Transverse colon (tissue), 4 donors: ENCODE measurements at regions not wholly inside any gene's neighbourhood (a gene's known extent, or its start where the extent isn't known, plus 50 kb on each side); places are given as distances from the start of the nearest gene placed in this dataset.

Experiments used
- DNase-seq: peaks from one replicate; pipeline ENCODE4 v3.0.0-alpha.2; 2019
- H3K27ac ChIP-seq, 4 donors: fragments of 200-600 bp; sonication (generic); 2 replicates each; pipeline ENCODE4 v1.5.1; 2016 to 2018; ENCODE audit warnings: inconsistent platforms in 4 of 4
- H3K27me3 ChIP-seq: fragments of 200-600 bp; sonication (generic); 2 replicates; pipeline ENCODE4 v1.5.1; 2017; ENCODE audit warnings: inconsistent platforms
- H3K36me3 ChIP-seq, 4 donors: fragments of 200-600 bp; sonication (generic); 2 replicates each; pipeline ENCODE4 v1.5.1; 2017 to 2019; ENCODE audit warnings: inconsistent platforms in 4 of 4
- H3K4me1 ChIP-seq, 4 donors: fragments of 200-600 bp; sonication (generic); 2 replicates each; pipeline ENCODE4 v1.5.1; 2017 to 2020; ENCODE audit warnings: inconsistent platforms in 4 of 4
- H3K4me3 ChIP-seq, 4 donors: fragments of 200-600 bp; sonication (generic); 1 replicate in 1 of 4; 2 replicates in 3 of 4; pipeline versions ENCODE4 v1.5.1 to v1.6.1; 2017 to 2019; ENCODE audit warnings: inconsistent platforms in 4 of 4
- H3K9me3 ChIP-seq, 2 donors: fragments of 200-600 bp; sonication (generic); 2 replicates each; pipeline ENCODE4 v1.5.1; 2017 to 2019; ENCODE audit warnings: inconsistent platforms in 2 of 2
- EP300 ChIP-seq: sonication (generic); formaldehyde crosslinking; IDR thresholded peaks from one replicate; pipeline ENCODE4 v1.6.1; 2017; ENCODE audit warnings: antibody characterized with exemption, low read depth
- POLR2A ChIP-seq: fragments of 450-650 bp; IDR thresholded peaks from one replicate; pipeline ENCODE4 v1.6.1; 2016; ENCODE audit warnings: antibody characterized with exemption, mild to moderate bottlenecking, moderate library complexity
- POLR2AphosphoS5 ChIP-seq, 3 donors: sonication (generic); formaldehyde crosslinking; IDR thresholded peaks; one replicate each; pipeline ENCODE4 v1.6.1; 2016; ENCODE audit warnings: antibody characterized with exemption in 3 of 3
- WGBS, 2 donors: methylation state at CpG; one replicate each; pipeline ENCODE4 v1.1.5; 2018; ENCODE audit warnings: low coverage in 1 of 2; 5-methylcytosine and 5-hydroxymethylcytosine counted together
- in situ Hi-C, 4 donors: fragments of 200-750 bp; cut with MboI; loops; one replicate each; pipeline versions ENCODE4 v1.15.0 to v1.15.1; 2017; ENCODE audit warnings: low sequenced_read_pairs in 3 of 4, low pct_ligation_motif_present in 1 of 4, low pct_unique_long_range_greater_than_20kb in 1 of 4
- intact Hi-C: fragments of 100-400 bp; cut with DNase I; formaldehyde crosslinking; loops from one replicate; pipeline ENCODE4 v1.15.1; 2023; ENCODE audit warnings: low total_unique reads
- TF ChIP-seq, protein P1 (sequence below), 5 experiments: fragments of 200-600 bp in 3 of 5; fragments of 450-650 bp in 2 of 5; sonication (generic) in 3 of 5; IDR thresholded peaks; 1 replicate in 2 of 5; 2 replicates in 3 of 5; pipeline ENCODE4 v1.5.1; 2016 to 2017; ENCODE audit warnings: antibody characterized with exemption in 5 of 5, inconsistent platforms in 3 of 5, mild to moderate bottlenecking in 2 of 5, moderate library complexity in 1 of 5

GRCh38 chr1:232186931-232187330 is 443.0 kb downstream of the SIPA1L2 start:
- Histone ChIP-seq H3K4me3 (no peak overlapping the region), H3K9me3 (no peaks in the 10 kb centered on the region), H3K27ac (no peak overlapping the region), H3K4me1 (no peaks in the 10 kb centered on the region), H3K36me3 (no peaks in the 10 kb centered on the region), H3K27me3 (no peaks in the 10 kb centered on the region)
- DNase-seq = no peak
- 73 to 85% methylated on average over 3 of the region's 3 CpGs for WGBS, 2 donors
- in situ Hi-C loops = no loop called here
- intact Hi-C loops = no loop called here
- TF ChIP-seq POLR2AphosphoS5 (IDR thresholded peaks at IDR 0.05) = no peak

GRCh38 chr1:232184561-232185530 is 445.1 kb downstream of the SIPA1L2 start:
- in situ Hi-C loops = no loop called here
- Histone ChIP-seq H3K36me3 (no peaks in the 10 kb centered on the region), H3K27me3 (no peaks in the 10 kb centered on the region), H3K4me3 (no peak overlapping the region), H3K27ac (no peak overlapping the region), H3K9me3 (no peaks in the 10 kb centered on the region), H3K4me1 (no peaks in the 10 kb centered on the region)
- TF ChIP-seq POLR2A (no peak), POLR2AphosphoS5 (IDR thresholded peaks at IDR 0.05) (no peak), EP300 (no peak)
- TF ChIP-seq, protein P1, sequence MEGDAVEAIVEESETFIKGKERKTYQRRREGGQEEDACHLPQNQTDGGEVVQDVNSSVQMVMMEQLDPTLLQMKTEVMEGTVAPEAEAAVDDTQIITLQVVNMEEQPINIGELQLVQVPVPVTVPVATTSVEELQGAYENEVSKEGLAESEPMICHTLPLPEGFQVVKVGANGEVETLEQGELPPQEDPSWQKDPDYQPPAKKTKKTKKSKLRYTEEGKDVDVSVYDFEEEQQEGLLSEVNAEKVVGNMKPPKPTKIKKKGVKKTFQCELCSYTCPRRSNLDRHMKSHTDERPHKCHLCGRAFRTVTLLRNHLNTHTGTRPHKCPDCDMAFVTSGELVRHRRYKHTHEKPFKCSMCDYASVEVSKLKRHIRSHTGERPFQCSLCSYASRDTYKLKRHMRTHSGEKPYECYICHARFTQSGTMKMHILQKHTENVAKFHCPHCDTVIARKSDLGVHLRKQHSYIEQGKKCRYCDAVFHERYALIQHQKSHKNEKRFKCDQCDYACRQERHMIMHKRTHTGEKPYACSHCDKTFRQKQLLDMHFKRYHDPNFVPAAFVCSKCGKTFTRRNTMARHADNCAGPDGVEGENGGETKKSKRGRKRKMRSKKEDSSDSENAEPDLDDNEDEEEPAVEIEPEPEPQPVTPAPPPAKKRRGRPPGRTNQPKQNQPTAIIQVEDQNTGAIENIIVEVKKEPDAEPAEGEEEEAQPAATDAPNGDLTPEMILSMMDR (IDR thresholded peaks at IDR 0.05) = no peak
- DNase-seq = no peak
- intact Hi-C loops = no loop called here
- 77 to 98% methylated on average over 9 to 18 of the region's 18 CpGs for WGBS, 2 donors

DNA sequence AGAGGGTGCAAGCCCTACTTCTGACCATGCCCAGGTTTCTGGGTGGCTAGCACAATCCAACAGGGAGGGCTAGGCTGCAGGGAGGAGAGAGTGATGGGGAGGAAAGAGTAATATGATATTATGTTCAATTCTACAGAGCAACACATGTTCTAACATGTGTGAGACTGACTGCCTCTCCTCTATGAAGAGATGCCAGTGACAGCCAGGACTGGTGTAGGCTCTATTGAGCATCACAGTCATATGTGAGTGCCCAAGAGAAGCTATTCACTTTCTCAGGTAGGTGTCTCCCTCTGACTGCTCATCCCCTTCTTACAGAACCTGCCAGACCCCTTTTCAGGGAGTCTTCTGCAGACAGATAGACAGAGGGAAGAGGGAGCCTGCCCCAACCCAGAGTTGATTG is 446.1 kb downstream of the SIPA1L2 start:
- in situ Hi-C loops = no loop called here
- TF ChIP-seq POLR2A (no peak), POLR2AphosphoS5 (IDR thresholded peaks at IDR 0.05) (no peak), EP300 (no peak)
- TF ChIP-seq, protein P1 (IDR thresholded peaks at IDR 0.05) = no peak
- no peak for DNase-seq
- Histone ChIP-seq H3K4me3 (no peak overlapping the region), H3K27me3 (no peaks in the 10 kb centered on the region), H3K9me3 (no peaks in the 10 kb centered on the region), H3K36me3 (no peaks in the 10 kb centered on the region), H3K27ac (no peak overlapping the region), H3K4me1 (no peaks in the 10 kb centered on the region)
- intact Hi-C loops = no loop called here

DNA sequence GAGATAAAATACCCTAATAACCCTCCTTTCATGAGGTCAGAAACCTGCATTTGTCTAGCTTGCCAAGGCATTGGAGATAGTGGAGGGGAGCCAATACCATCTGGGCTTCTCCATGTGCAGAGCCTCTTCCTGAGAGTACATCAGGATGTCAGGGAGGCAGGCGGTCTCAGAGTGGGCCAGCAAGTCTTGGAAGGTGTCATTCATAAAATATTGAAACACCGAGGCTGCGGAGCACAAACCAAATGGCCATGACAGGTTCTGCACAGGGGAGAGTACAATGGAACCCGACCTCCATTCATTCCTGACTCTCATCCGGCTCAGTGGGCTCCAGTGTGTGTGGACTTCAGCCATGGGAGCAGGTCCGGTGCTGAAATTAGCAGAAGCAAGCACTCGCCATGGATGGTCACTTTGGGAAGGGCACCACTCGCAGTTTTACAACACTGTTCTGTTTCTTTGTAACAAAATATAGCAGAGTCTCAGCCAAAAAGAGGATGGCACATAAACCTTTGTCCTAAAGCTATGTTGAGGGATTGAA is 446.6 kb downstream of the SIPA1L2 start:
- in situ Hi-C loops (no loop called here), intact Hi-C loops (no loop called here)
- whole genome bisulfite sequencing, 2 donors = 67 to 80% methylated on average over 3 to 8 of the region's 8 CpGs

More for the DNA sequence above, 446.6 kb downstream of the SIPA1L2 start:
- Histone ChIP-seq H3K27ac (no peak overlapping the region), H3K4me1 (no peaks in the 10 kb centered on the region), H3K27me3 (no peaks in the 10 kb centered on the region), H3K9me3 (no peaks in the 10 kb centered on the region), H3K36me3 (no peaks in the 10 kb centered on the region), H3K4me3 (no peak overlapping the region)
- TF ChIP-seq POLR2A = no peak
- TF ChIP-seq EP300 = no peak
- TF ChIP-seq POLR2AphosphoS5 (IDR thresholded peaks at IDR 0.05) = no peak
- TF ChIP-seq, protein P1 (IDR thresholded peaks at IDR 0.05) = no peak
- DNase-seq = no peak
